HepG2 (cell line): ENCODE measurements at regions not wholly inside any gene's neighbourhood (a gene's known extent, or its start where the extent isn't known, plus 50 kb on each side); places are given as distances from the start of the nearest gene placed in this dataset.

Source experiments
- CTCF ChIP-seq: sonication (generic); formaldehyde crosslinking; IDR thresholded peaks from 2 replicates; pipeline ENCODE4 v1.5.0; 2020; ENCODE audit warnings: mild to moderate bottlenecking, missing genetic modification reagents, moderate library complexity
- NPAS2 ChIP-seq: sonication (generic); formaldehyde crosslinking; IDR thresholded peaks from 2 replicates; pipeline ENCODE4 v1.8.0; 2022; ENCODE audit warnings: mild to moderate bottlenecking, missing genetic modification reagents, borderline replicate concordance
- ZNF784 ChIP-seq: sonication (generic); formaldehyde crosslinking; IDR thresholded peaks from 2 replicates; pipeline ENCODE4 v1.5.1; 2020; ENCODE audit warnings: missing genetic modification reagents, mild to moderate bottlenecking, borderline replicate concordance
- ZNF883 ChIP-seq: sonication (generic); formaldehyde crosslinking; IDR thresholded peaks from 2 replicates; pipeline ENCODE4 v1.5.1; 2020; ENCODE audit warnings: mild to moderate bottlenecking, missing genetic modification reagents; ENCODE audit errors: not compliant biosample characterization
- TF ChIP-seq, protein P1 (sequence below): sonication (generic); formaldehyde crosslinking; IDR thresholded peaks from 2 replicates; pipeline ENCODE4 v1.9.0; 2021; ENCODE audit warnings: missing genetic modification reagents, mild to moderate bottlenecking, borderline replicate concordance
- TF ChIP-seq, protein P2 (sequence below): sonication (generic); formaldehyde crosslinking; conservative IDR thresholded peaks from 2 replicates; pipeline ENCODE4 v1.4.0; 2020; ENCODE audit warnings: missing genetic modification reagents

- no peak for TF ChIP-seq ZNF883 (CRISPR knock-in tag)
- TF ChIP-seq, protein P1, sequence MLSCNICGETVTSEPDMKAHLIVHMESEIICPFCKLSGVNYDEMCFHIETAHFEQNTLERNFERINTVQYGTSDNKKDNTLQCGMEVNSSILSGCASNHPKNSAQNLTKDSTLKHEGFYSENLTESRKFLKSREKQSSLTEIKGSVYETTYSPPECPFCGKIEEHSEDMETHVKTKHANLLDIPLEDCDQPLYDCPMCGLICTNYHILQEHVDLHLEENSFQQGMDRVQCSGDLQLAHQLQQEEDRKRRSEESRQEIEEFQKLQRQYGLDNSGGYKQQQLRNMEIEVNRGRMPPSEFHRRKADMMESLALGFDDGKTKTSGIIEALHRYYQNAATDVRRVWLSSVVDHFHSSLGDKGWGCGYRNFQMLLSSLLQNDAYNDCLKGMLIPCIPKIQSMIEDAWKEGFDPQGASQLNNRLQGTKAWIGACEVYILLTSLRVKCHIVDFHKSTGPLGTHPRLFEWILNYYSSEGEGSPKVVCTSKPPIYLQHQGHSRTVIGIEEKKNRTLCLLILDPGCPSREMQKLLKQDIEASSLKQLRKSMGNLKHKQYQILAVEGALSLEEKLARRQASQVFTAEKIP (CRISPR knock-in tag) = no peak
- no peak for TF ChIP-seq CTCF (CRISPR knock-in tag)
- TF ChIP-seq, protein P2, sequence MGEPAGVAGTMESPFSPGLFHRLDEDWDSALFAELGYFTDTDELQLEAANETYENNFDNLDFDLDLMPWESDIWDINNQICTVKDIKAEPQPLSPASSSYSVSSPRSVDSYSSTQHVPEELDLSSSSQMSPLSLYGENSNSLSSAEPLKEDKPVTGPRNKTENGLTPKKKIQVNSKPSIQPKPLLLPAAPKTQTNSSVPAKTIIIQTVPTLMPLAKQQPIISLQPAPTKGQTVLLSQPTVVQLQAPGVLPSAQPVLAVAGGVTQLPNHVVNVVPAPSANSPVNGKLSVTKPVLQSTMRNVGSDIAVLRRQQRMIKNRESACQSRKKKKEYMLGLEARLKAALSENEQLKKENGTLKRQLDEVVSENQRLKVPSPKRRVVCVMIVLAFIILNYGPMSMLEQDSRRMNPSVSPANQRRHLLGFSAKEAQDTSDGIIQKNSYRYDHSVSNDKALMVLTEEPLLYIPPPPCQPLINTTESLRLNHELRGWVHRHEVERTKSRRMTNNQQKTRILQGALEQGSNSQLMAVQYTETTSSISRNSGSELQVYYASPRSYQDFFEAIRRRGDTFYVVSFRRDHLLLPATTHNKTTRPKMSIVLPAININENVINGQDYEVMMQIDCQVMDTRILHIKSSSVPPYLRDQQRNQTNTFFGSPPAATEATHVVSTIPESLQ (CRISPR knock-in tag) = no peak
- no peak for TF ChIP-seq ZNF784
- TF ChIP-seq NPAS2 = no peak
Observed at GRCh38 chr12:77761286-77761685, 69.4 kb upstream of the NAV3 start.
